Astrocyte (in vitro differentiated cells and primary cell): ENCODE measurements at regions not wholly inside any gene's neighbourhood (a gene's known extent, or its start where the extent isn't known, plus 50 kb on each side); places are given as distances from the start of the nearest gene placed in this dataset.

ENCODE experiments used
- DNase-seq: peaks from one replicate; pipeline ENCODE4 v3.0.0-alpha.2; 2010; ENCODE audit warnings: low read depth
- FAIRE-seq: peaks from 2 replicates; lab custom pipeline; 2011; peaks lifted over from hg19 to GRCh38; lab: Jason Lieb, UNC
- H2AFZ ChIP-seq: 2 replicates; pipeline ENCODE4 v1.6.0; 2012; ENCODE audit warnings: low read depth, low read length, inconsistent platforms
- H3K27ac ChIP-seq: 2 replicates; pipeline ENCODE4 v1.5.1; 2011; ENCODE audit warnings: low read depth, low read length, inconsistent platforms
- H3K27me3 ChIP-seq: 2 replicates; pipeline ENCODE4 v1.6.0; 2011; ENCODE audit warnings: low read length, inconsistent platforms; ENCODE audit not compliant: insufficient read depth
- H3K36me3 ChIP-seq: 2 replicates; pipeline ENCODE4 v1.5.1; 2011; ENCODE audit warnings: low read length, inconsistent platforms; ENCODE audit not compliant: insufficient read depth
- H3K4me1 ChIP-seq: 2 replicates; pipeline ENCODE4 v1.5.1; 2011; ENCODE audit warnings: low read length, inconsistent platforms; ENCODE audit not compliant: insufficient read depth
- H3K4me2 ChIP-seq: 2 replicates; pipeline ENCODE4 v1.6.0; 2012; ENCODE audit warnings: low read length, inconsistent platforms
- H3K4me3 ChIP-seq: 2 replicates; pipeline ENCODE4 v1.5.1; 2011; ENCODE audit warnings: low read depth, mild to moderate bottlenecking, low read length, inconsistent platforms; ENCODE audit not compliant: insufficient read depth
- H3K79me2 ChIP-seq: 2 replicates; pipeline ENCODE4 v1.6.0; 2012; ENCODE audit warnings: mild to moderate bottlenecking, low read length, inconsistent platforms; ENCODE audit not compliant: insufficient read depth
- H3K9ac ChIP-seq: 2 replicates; pipeline ENCODE4 v1.6.0; 2012; ENCODE audit warnings: mild to moderate bottlenecking, low read length, inconsistent platforms
- H3K9me3 ChIP-seq: 2 replicates; pipeline ENCODE4 v1.5.1; 2012; ENCODE audit warnings: low read depth, mild to moderate bottlenecking, low read length, inconsistent platforms; ENCODE audit not compliant: insufficient read depth
- H4K20me1 ChIP-seq: 2 replicates; pipeline ENCODE4 v1.6.0; 2012; ENCODE audit warnings: low read length, inconsistent platforms; ENCODE audit not compliant: insufficient read depth
- H3K27ac Mint-ChIP-seq: one replicate; pipeline ENCODE4 v1.8.0; 2021; ENCODE audit warnings: mild to moderate bottlenecking, mixed read lengths; ENCODE audit not compliant: unreplicated experiment
- H3K27me3 Mint-ChIP-seq: one replicate; pipeline ENCODE4 v1.8.0; 2021; ENCODE audit warnings: low read depth, mixed read lengths; ENCODE audit not compliant: unreplicated experiment
- H3K36me3 Mint-ChIP-seq: one replicate; pipeline ENCODE4 v1.8.0; 2021; ENCODE audit warnings: low read depth, mixed read lengths; ENCODE audit not compliant: unreplicated experiment
- H3K4me1 Mint-ChIP-seq: one replicate; pipeline ENCODE4 v1.8.0; 2021; ENCODE audit warnings: low read depth, mixed read lengths; ENCODE audit not compliant: unreplicated experiment
- H3K4me3 Mint-ChIP-seq: one replicate; pipeline ENCODE4 v1.8.0; 2021; ENCODE audit warnings: mild to moderate bottlenecking, moderate library complexity, mixed read lengths; ENCODE audit not compliant: unreplicated experiment
- H3K9me3 Mint-ChIP-seq: one replicate; pipeline ENCODE4 v1.8.0; 2021; ENCODE audit warnings: mild to moderate bottlenecking, mixed read lengths; ENCODE audit not compliant: unreplicated experiment
- EZH2 ChIP-seq: IDR thresholded peaks from 2 replicates; pipeline ENCODE4 v1.6.1; 2012; ENCODE audit warnings: mild to moderate bottlenecking, low read length, inconsistent platforms; ENCODE audit not compliant: insufficient read depth
- TF ChIP-seq, protein P1 (sequence below): IDR thresholded peaks from 2 replicates; pipeline ENCODE4 v1.5.1; 2011; ENCODE audit warnings: low read depth, mild to moderate bottlenecking, inconsistent platforms, low read length, moderate library complexity; ENCODE audit not compliant: insufficient read depth

DNA sequence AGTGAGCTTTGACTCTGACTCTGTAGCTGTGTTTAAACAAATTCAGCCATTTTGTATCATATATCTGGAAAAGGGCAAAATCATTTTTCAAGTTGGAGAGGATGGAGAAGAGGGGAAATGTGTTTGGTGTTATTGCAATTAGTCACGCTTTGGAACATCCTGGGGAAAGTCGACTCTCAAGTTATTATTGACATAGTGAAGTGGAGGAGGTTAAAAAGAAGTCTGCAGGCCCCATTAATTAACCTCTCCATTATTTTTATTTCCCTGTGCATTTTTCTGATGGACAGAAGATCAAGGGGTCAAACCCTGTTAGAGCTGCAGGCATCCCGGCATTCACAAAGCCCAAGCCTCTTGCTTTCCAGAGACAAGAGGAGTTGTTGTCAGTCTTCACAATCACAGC, 132.6 kb downstream of the TEX36 start:
- H3K4me1 ChIP-seq, result no peaks in the 10 kb centered on the region
- no peaks in the 10 kb centered on the region for H3K27me3 ChIP-seq
- no peak overlapping the region for H3K4me2 ChIP-seq
- no peak overlapping the region for H3K27ac ChIP-seq
- no peaks in the 10 kb centered on the region for H3K36me3 ChIP-seq
- Mint-ChIP-seq H3K4me1 (no peaks in the 10 kb centered on the region), H3K4me3 (no peak overlapping the region), H3K27ac (no peak overlapping the region), H3K27me3 (peaks cover 22% of the 10 kb centered on the region), H3K36me3 (no peaks in the 10 kb centered on the region), H3K9me3 (peaks cover 2% of the 10 kb centered on the region)
- FAIRE-seq (no peak), DNase-seq (no peak)
- no peaks in the 10 kb centered on the region for H4K20me1 ChIP-seq
- H3K9me3 ChIP-seq, result peaks cover 6% of the 10 kb centered on the region
- no peak overlapping the region for H2AFZ ChIP-seq
- H3K79me2 ChIP-seq, result no peaks in the 10 kb centered on the region
- TF ChIP-seq, protein P1, sequence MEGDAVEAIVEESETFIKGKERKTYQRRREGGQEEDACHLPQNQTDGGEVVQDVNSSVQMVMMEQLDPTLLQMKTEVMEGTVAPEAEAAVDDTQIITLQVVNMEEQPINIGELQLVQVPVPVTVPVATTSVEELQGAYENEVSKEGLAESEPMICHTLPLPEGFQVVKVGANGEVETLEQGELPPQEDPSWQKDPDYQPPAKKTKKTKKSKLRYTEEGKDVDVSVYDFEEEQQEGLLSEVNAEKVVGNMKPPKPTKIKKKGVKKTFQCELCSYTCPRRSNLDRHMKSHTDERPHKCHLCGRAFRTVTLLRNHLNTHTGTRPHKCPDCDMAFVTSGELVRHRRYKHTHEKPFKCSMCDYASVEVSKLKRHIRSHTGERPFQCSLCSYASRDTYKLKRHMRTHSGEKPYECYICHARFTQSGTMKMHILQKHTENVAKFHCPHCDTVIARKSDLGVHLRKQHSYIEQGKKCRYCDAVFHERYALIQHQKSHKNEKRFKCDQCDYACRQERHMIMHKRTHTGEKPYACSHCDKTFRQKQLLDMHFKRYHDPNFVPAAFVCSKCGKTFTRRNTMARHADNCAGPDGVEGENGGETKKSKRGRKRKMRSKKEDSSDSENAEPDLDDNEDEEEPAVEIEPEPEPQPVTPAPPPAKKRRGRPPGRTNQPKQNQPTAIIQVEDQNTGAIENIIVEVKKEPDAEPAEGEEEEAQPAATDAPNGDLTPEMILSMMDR, result no peak
- no peak for TF ChIP-seq EZH2
- H3K4me3 ChIP-seq, result no peak overlapping the region
- H3K9ac ChIP-seq, result no peak overlapping the region

DNA sequence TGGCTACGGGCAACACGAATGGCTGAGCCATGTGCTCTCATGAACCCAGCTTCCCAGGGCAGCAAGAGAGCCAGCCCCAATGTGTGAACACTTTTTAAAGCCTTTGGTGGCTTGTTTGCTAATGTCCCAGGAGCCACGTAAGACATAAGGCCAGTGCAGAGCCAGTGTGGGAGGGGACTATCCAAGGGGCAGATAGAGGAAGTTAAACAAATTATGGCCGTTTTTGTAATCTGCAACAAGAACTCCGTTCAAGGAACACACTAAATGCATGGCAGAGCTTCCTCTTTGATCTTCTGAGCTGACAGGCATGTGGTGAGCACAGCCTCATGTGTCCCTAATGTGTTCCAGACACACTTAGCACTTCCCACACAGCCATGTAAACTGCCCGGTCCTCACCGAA, 133.3 kb downstream of the TEX36 start:
- Mint-ChIP-seq H3K9me3 (peaks cover 2% of the 10 kb centered on the region), H3K36me3 (no peaks in the 10 kb centered on the region), H3K4me3 (no peak overlapping the region), H3K27ac (no peak overlapping the region), H3K4me1 (no peaks in the 10 kb centered on the region), H3K27me3 (peaks cover 24% of the 10 kb centered on the region)
- Histone ChIP-seq H2AFZ (no peak overlapping the region), H3K27ac (no peak overlapping the region), H3K4me3 (no peak overlapping the region), H3K9ac (no peak overlapping the region), H3K9me3 (peaks cover 6% of the 10 kb centered on the region), H3K4me1 (no peaks in the 10 kb centered on the region), H4K20me1 (no peaks in the 10 kb centered on the region), H3K36me3 (no peaks in the 10 kb centered on the region), H3K27me3 (no peaks in the 10 kb centered on the region), H3K79me2 (no peaks in the 10 kb centered on the region), H3K4me2 (no peak overlapping the region)
- DNase-seq, result no peak
- TF ChIP-seq EZH2, result no peak
- TF ChIP-seq, protein P1, result no peak
- FAIRE-seq, result no peak

DNA sequence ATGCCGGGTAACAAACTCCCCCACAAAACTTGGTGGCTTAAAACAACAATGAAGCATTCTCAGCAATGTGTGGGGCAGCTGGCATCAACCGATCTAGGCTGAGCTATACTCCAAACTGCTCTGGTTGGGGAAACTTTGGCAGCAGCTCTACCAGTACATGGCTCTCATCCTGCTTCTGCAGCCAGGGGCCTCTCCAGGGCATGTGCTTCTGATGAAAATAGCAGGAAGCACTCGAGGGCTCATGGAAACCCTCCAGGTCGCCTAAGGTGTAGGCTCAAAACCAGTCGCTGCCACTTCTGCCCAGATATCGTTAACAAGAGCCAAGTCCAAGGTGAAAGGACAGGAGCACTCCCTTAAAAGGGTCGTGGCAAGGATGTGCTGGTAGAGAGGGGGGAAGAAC, 134.1 kb downstream of the TEX36 start:
- peaks cover 29% of the 10 kb centered on the region for H3K27me3 Mint-ChIP-seq
- DNase-seq (no peak), FAIRE-seq (no peak)
- Histone ChIP-seq H3K36me3 (no peaks in the 10 kb centered on the region), H2AFZ (no peak overlapping the region), H3K79me2 (no peaks in the 10 kb centered on the region), H3K4me1 (no peaks in the 10 kb centered on the region), H3K27ac (no peak overlapping the region), H3K4me2 (no peak overlapping the region), H3K9ac (no peak overlapping the region), H4K20me1 (no peaks in the 10 kb centered on the region), H3K4me3 (no peak overlapping the region), H3K27me3 (no peaks in the 10 kb centered on the region), H3K9me3 (peaks cover 6% of the 10 kb centered on the region)
- no peak overlapping the region for H3K4me3 Mint-ChIP-seq
- no peaks in the 10 kb centered on the region for H3K4me1 Mint-ChIP-seq
- H3K36me3 Mint-ChIP-seq, result no peaks in the 10 kb centered on the region
- H3K9me3 Mint-ChIP-seq, result peaks cover 2% of the 10 kb centered on the region
- no peak overlapping the region for H3K27ac Mint-ChIP-seq
- TF ChIP-seq EZH2, result no peak
